ENCODE measurements at regions not wholly inside any gene's neighbourhood (a gene's known extent, or its start where the extent isn't known, plus 50 kb on each side); places are given as distances from the start of the nearest gene placed in this dataset.

DNA sequence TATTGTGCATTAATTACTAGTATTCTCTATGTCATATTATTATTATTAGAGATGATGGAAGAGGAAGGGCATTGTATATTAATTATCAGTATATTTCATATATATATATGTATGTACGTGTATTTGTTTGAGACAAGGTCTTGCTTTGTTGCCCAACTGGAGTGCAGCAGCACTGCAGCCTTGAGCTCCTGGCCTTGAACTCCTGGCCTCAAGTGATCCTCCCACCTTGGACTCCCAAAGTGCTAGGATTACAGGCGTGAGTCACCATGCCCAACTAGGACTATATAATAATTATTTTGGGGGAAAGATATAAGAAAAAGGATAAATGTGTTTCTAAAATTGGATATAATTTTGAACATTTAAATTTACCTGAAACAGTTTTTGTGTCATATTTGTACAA lies 63.2 kb upstream of the USP24 start:
- TF ChIP-seq, protein P1, sequence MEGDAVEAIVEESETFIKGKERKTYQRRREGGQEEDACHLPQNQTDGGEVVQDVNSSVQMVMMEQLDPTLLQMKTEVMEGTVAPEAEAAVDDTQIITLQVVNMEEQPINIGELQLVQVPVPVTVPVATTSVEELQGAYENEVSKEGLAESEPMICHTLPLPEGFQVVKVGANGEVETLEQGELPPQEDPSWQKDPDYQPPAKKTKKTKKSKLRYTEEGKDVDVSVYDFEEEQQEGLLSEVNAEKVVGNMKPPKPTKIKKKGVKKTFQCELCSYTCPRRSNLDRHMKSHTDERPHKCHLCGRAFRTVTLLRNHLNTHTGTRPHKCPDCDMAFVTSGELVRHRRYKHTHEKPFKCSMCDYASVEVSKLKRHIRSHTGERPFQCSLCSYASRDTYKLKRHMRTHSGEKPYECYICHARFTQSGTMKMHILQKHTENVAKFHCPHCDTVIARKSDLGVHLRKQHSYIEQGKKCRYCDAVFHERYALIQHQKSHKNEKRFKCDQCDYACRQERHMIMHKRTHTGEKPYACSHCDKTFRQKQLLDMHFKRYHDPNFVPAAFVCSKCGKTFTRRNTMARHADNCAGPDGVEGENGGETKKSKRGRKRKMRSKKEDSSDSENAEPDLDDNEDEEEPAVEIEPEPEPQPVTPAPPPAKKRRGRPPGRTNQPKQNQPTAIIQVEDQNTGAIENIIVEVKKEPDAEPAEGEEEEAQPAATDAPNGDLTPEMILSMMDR (conservative IDR thresholded peaks at IDR 0.05 in 1 of 2, IDR thresholded peaks at IDR 0.05 in 1 of 2; ENCODE audit: extremely low read depth in 1 of 2, insufficient read depth in 1 of 2, low read depth in 1 of 2, low read length in 2 of 2): no peak
- no peak for TF ChIP-seq EZH2 (IDR thresholded peaks at IDR 0.05; ENCODE audit: borderline replicate concordance, low read length)

Data from mammary epithelial cell (primary cell).